MM.1S (cell line): ENCODE measurements at regions not wholly inside any gene's neighbourhood (a gene's known extent, or its start where the extent isn't known, plus 50 kb on each side); places are given as distances from the start of the nearest gene placed in this dataset.

ENCODE experiments used
- DNase-seq: peaks from one replicate; pipeline ENCODE4 v3.0.0-alpha.2; 2015
- H2AFZ ChIP-seq: fragments of 300-600 bp; sonication (generic); 2 replicates; pipeline ENCODE4 v1.6.0; 2016; ENCODE audit warnings: antibody characterized with exemption, low read length
- H3F3A ChIP-seq: fragments of 300-600 bp; sonication (generic); 2 replicates; pipeline ENCODE4 v1.6.1; 2016; ENCODE audit warnings: mild to moderate bottlenecking, antibody characterized with exemption, low read length, moderate library complexity, mixed read lengths; ENCODE audit not compliant: insufficient read depth
- H3K27ac ChIP-seq: fragments of 300-600 bp; sonication (generic); 2 replicates; pipeline ENCODE4 v1.5.1; 2016; ENCODE audit warnings: mild to moderate bottlenecking, low read length
- H3K27me3 ChIP-seq: fragments of 300-600 bp; sonication (generic); replicated peaks from 2 replicates; pipeline ENCODE4 v1.6.0; 2016; ENCODE audit warnings: low read length; ENCODE audit not compliant: insufficient read depth
- H3K36me3 ChIP-seq: fragments of 300-600 bp; sonication (generic); replicated peaks from 2 replicates; pipeline ENCODE4 v1.6.1; 2016; ENCODE audit warnings: mild to moderate bottlenecking, low read length, mixed read lengths; ENCODE audit not compliant: insufficient read depth
- H3K4me1 ChIP-seq: fragments of 300-600 bp; sonication (generic); 2 replicates; pipeline ENCODE4 v1.6.1; 2016; ENCODE audit warnings: low read length, mixed read lengths
- H3K4me2 ChIP-seq: fragments of 300-600 bp; sonication (generic); 2 replicates; pipeline ENCODE4 v1.6.0; 2016; ENCODE audit warnings: low read depth, low read length
- H3K4me3 ChIP-seq: fragments of 300-600 bp; sonication (generic); 2 replicates; pipeline ENCODE4 v1.5.1; 2016; ENCODE audit warnings: low read length, mixed read lengths
- H3K79me2 ChIP-seq: fragments of 300-600 bp; sonication (generic); 2 replicates; pipeline ENCODE4 v1.6.1; 2016; ENCODE audit warnings: mixed run types, low read length, mixed read lengths
- H3K9ac ChIP-seq: fragments of 300-600 bp; sonication (generic); 2 replicates; pipeline ENCODE4 v1.6.1; 2016; ENCODE audit warnings: low read length, mixed read lengths
- H3K9me2 ChIP-seq: fragments of 300-600 bp; sonication (generic); replicated peaks from 2 replicates; pipeline ENCODE4 v1.6.1; 2016; ENCODE audit warnings: mild to moderate bottlenecking, low read length, mixed read lengths; ENCODE audit not compliant: insufficient read depth
- H3K9me3 ChIP-seq: fragments of 300-600 bp; sonication (generic); replicated peaks from 2 replicates; pipeline ENCODE4 v1.6.1; 2016; ENCODE audit warnings: mild to moderate bottlenecking, low read length, mixed read lengths; ENCODE audit not compliant: insufficient read depth
- H4K20me1 ChIP-seq: fragments of 300-600 bp; sonication (generic); 2 replicates; pipeline ENCODE4 v1.6.1; 2016; ENCODE audit warnings: mild to moderate bottlenecking, low read length, moderate library complexity, mixed read lengths; ENCODE audit not compliant: insufficient read depth
- CTCF ChIP-seq: fragments of 300-600 bp; sonication (generic); IDR thresholded peaks from 2 replicates; pipeline ENCODE4 v1.5.1; 2016; ENCODE audit warnings: antibody characterized with exemption, low read length, mixed read lengths
- EZH2 ChIP-seq: fragments of 300-600 bp; sonication (generic); optimal IDR thresholded peaks from 2 replicates; pipeline ENCODE3; 2017; ENCODE audit warnings: low read depth, mild to moderate bottlenecking, antibody characterized with exemption, low read length, mixed read lengths
- EZH2phosphoT487 ChIP-seq: fragments of 300-600 bp; sonication (generic); IDR thresholded peaks from 2 replicates; pipeline ENCODE4 v1.6.1; 2018; ENCODE audit warnings: antibody characterized with exemption, low read length

- TF ChIP-seq EZH2 = no peak
- TF ChIP-seq CTCF = no peak
- no peak for TF ChIP-seq EZH2phosphoT487
These were observed 74.7 kb upstream of the SYN2 start for GRCh38 chr3:11929531-11929930.

GRCh38 chr3:11930084-11930483, 74.1 kb upstream of the SYN2 start:
- no peaks in the 10 kb centered on the region for H3K9me3 ChIP-seq
- H3F3A ChIP-seq = no peaks in the 10 kb centered on the region
- H2AFZ ChIP-seq = no peak overlapping the region
- H4K20me1 ChIP-seq = no peaks in the 10 kb centered on the region
- no peaks in the 10 kb centered on the region for H3K79me2 ChIP-seq
- no peak for DNase-seq
- no peaks in the 10 kb centered on the region for H3K9me2 ChIP-seq
- H3K36me3 ChIP-seq = no peaks in the 10 kb centered on the region
- H3K27ac ChIP-seq = no peak overlapping the region
- no peaks in the 10 kb centered on the region for H3K4me1 ChIP-seq
- no peak for TF ChIP-seq EZH2phosphoT487
- H3K9ac ChIP-seq = no peak overlapping the region
- H3K4me3 ChIP-seq = no peak overlapping the region
- no peak overlapping the region for H3K4me2 ChIP-seq
- H3K27me3 ChIP-seq = no peaks in the 10 kb centered on the region

More at GRCh38 chr3:11929531-11929930, 74.7 kb upstream of the SYN2 start:
- no peak overlapping the region for H3K27ac ChIP-seq
- H3K4me2 ChIP-seq = no peak overlapping the region
- no peaks in the 10 kb centered on the region for H3K27me3 ChIP-seq
- no peak for DNase-seq
- H4K20me1 ChIP-seq = no peaks in the 10 kb centered on the region
- no peak overlapping the region for H3K9ac ChIP-seq
- H3F3A ChIP-seq = no peaks in the 10 kb centered on the region
- no peaks in the 10 kb centered on the region for H3K36me3 ChIP-seq
- no peaks in the 10 kb centered on the region for H3K9me3 ChIP-seq
- H2AFZ ChIP-seq = no peak overlapping the region
- no peaks in the 10 kb centered on the region for H3K4me1 ChIP-seq
- H3K79me2 ChIP-seq = no peaks in the 10 kb centered on the region
- no peaks in the 10 kb centered on the region for H3K9me2 ChIP-seq
- H3K4me3 ChIP-seq = no peak overlapping the region

GRCh38 chr3:11932636-11933035, 71.6 kb upstream of the SYN2 start:
- DNase-seq = no peak
- no peaks in the 10 kb centered on the region for H3K79me2 ChIP-seq
- no peak overlapping the region for H2AFZ ChIP-seq
- no peak overlapping the region for H3K4me2 ChIP-seq
- no peak overlapping the region for H3K27ac ChIP-seq
- no peaks in the 10 kb centered on the region for H4K20me1 ChIP-seq
- H3K9me3 ChIP-seq = no peaks in the 10 kb centered on the region
- H3F3A ChIP-seq = no peaks in the 10 kb centered on the region
- no peak overlapping the region for H3K9ac ChIP-seq
- no peaks in the 10 kb centered on the region for H3K27me3 ChIP-seq
- H3K9me2 ChIP-seq = no peaks in the 10 kb centered on the region
- H3K4me3 ChIP-seq = no peak overlapping the region
- H3K36me3 ChIP-seq = no peaks in the 10 kb centered on the region
- no peaks in the 10 kb centered on the region for H3K4me1 ChIP-seq
- no peak for TF ChIP-seq EZH2

GRCh38 chr3:11933529-11933928, 70.7 kb upstream of the SYN2 start:
- H4K20me1 ChIP-seq = no peaks in the 10 kb centered on the region
- no peak overlapping the region for H3K4me2 ChIP-seq
- TF ChIP-seq CTCF = no peak
- no peaks in the 10 kb centered on the region for H3K9me2 ChIP-seq
- no peaks in the 10 kb centered on the region for H3F3A ChIP-seq
- no peaks in the 10 kb centered on the region for H3K27me3 ChIP-seq
- no peak for DNase-seq
- H3K4me3 ChIP-seq = no peak overlapping the region
- H3K36me3 ChIP-seq = no peaks in the 10 kb centered on the region
- no peaks in the 10 kb centered on the region for H3K4me1 ChIP-seq
- H3K27ac ChIP-seq = no peak overlapping the region
- H2AFZ ChIP-seq = no peak overlapping the region
- H3K9me3 ChIP-seq = no peaks in the 10 kb centered on the region
- H3K79me2 ChIP-seq = no peaks in the 10 kb centered on the region
- no peak overlapping the region for H3K9ac ChIP-seq
